NCI-H1694 treated with DMSO at 0.1 percent for 48 hours (cell line): ENCODE measurements at regions not wholly inside any gene's neighbourhood (a gene's known extent, or its start where the extent isn't known, plus 50 kb on each side); places are given as distances from the start of the nearest gene placed in this dataset.
"Not testable (repeated sequence)": the region's sequence is repeated elsewhere in the genome, so short reads cannot be mapped to it uniquely, and the experiment has no call there.

Experiments
- DNase-seq: peaks from one replicate; lab custom pipeline; 2025; lab: John Stamatoyannopoulos, UW

- DNase-seq: not testable (repeated sequence)
Measured at GRCh38 chr10:38362514-38362913, 268.4 kb downstream of the ZNF37A start.

GRCh38 chr10:38364073-38364472, 269.9 kb downstream of the ZNF37A start:
- not testable (repeated sequence) for DNase-seq

GRCh38 chr10:38365917-38366316, 271.8 kb downstream of the ZNF37A start:
- DNase-seq: peak; percentile 6

GRCh38 chr10:38383800-38384199, 289.7 kb downstream of the ZNF37A start:
- not testable (repeated sequence) for DNase-seq

- DNase-seq: not testable (repeated sequence)
Measured at GRCh38 chr10:38386869-38387268, 292.7 kb downstream of the ZNF37A start.

GRCh38 chr10:38390725-38391124, 296.6 kb downstream of the ZNF37A start:
- peak; percentile 4 for DNase-seq

GRCh38 chr10:38395465-38395864, 301.3 kb downstream of the ZNF37A start:
- DNase-seq: not testable (repeated sequence)

GRCh38 chr10:38396178-38396954, 302.2 kb downstream of the ZNF37A start:
- DNase-seq: not testable (repeated sequence)

- DNase-seq: not testable (repeated sequence)
Measured at GRCh38 chr10:38401565-38401964, 307.4 kb downstream of the ZNF37A start.

- peak; percentile 41 for DNase-seq
Measured at GRCh38 chr10:38402442-38403346, 308.6 kb downstream of the ZNF37A start.

GRCh38 chr10:38403347-38404117, 309.4 kb downstream of the ZNF37A start:
- not testable (repeated sequence) for DNase-seq

GRCh38 chr10:38423634-38424033, 329.5 kb downstream of the ZNF37A start:
- DNase-seq: not testable (repeated sequence)

- DNase-seq: not testable (repeated sequence)
Measured at GRCh38 chr10:38430242-38430641, 336.1 kb downstream of the ZNF37A start.

- not testable (repeated sequence) for DNase-seq
Measured at GRCh38 chr10:38437359-38437758, 343.2 kb downstream of the ZNF37A start.

GRCh38 chr10:38448614-38449355, 354.6 kb downstream of the ZNF37A start:
- not testable (repeated sequence) for DNase-seq

- DNase-seq: not testable (repeated sequence)
Measured at GRCh38 chr10:38449618-38450017, 355.5 kb downstream of the ZNF37A start.

GRCh38 chr10:38450372-38451057, 356.4 kb downstream of the ZNF37A start:
- DNase-seq: not testable (repeated sequence)

- DNase-seq: not testable (repeated sequence)
Measured at GRCh38 chr10:38451306-38451967, 357.3 kb downstream of the ZNF37A start.
